ENCODE measurements at regions not wholly inside any gene's neighbourhood (a gene's known extent, or its start where the extent isn't known, plus 50 kb on each side); places are given as distances from the start of the nearest gene placed in this dataset.

DNA sequence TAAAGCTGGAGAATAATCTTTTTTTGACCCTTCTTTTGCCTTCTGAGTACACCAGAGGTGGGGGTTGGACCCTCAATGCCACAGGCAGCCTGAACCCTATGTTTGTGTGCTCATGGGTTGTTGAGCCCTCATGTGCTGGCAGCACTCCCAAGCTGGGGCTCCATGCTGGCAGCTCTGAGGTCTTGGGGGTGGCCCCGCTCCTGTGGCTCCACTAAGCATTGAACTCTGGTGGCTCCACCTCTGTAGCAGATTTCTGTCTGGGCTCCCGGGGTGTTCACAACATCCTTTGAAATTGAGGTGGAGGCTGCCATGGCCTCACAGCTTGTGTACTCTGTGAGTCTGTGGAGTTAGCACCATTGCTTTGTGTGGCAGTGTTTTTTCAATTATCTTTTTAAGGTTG, 557.4 kb upstream of the SEL1L start:
- no peak overlapping the region for H3K4me2 ChIP-seq
- no peak for ATAC-seq
- ChIA-PET CTCF (interaction anchor here (1.2 kb wide), 1 partner anchor 11 kb away, joined by 3 read pairs; no protein-coding TSS in a partner anchor), POLR2A (no interaction called here)
- TF ChIP-seq ZC3H11A (IDR thresholded peaks at IDR 0.05) (no peak), GATA3 (IDR thresholded peaks at IDR 0.05; ENCODE audit: borderline replicate concordance) (no peak), ZFP36 (IDR thresholded peaks at IDR 0.05; ENCODE audit: borderline replicate concordance, partially characterized antibody) (no peak), NPAS2 (CRISPR knock-in tag; IDR thresholded peaks at IDR 0.05; ENCODE audit: borderline replicate concordance) (no peak), TFCP2L1 (CRISPR knock-in tag; IDR thresholded peaks at IDR 0.05) (no peak), BHLHE40 (IDR thresholded peaks at IDR 0.05; ENCODE audit: low read depth, low read length) (no peak), MAFK (IDR thresholded peaks at IDR 0.05; ENCODE audit: partially characterized antibody) (no peak), HOXB5 (CRISPR knock-in tag; IDR thresholded peaks at IDR 0.05) (no peak), FOSL2 (IDR thresholded peaks at IDR 0.05) (no peak), FOSL2 (CRISPR knock-in tag; IDR thresholded peaks at IDR 0.05) (no peak), RCOR1 (IDR thresholded peaks at IDR 0.05; ENCODE audit: low read depth, low read length) (no peak), RFX5 (IDR thresholded peaks at IDR 0.05) (no peak), RNF2 (IDR thresholded peaks at IDR 0.05; ENCODE audit: borderline replicate concordance, low read depth) (no peak), POLR2AphosphoS2 (conservative IDR thresholded peaks at IDR 0.05; ENCODE audit: low read length) (no peak), CHD4 (IDR thresholded peaks at IDR 0.05; ENCODE audit: borderline replicate concordance) (no peak), ZSCAN20 (CRISPR knock-in tag; IDR thresholded peaks at IDR 0.05) (no peak), RARB (CRISPR knock-in tag; IDR thresholded peaks at IDR 0.05) (no peak), HDAC2 (IDR thresholded peaks at IDR 0.05) (no peak)
- TF ChIP-seq, protein P1, sequence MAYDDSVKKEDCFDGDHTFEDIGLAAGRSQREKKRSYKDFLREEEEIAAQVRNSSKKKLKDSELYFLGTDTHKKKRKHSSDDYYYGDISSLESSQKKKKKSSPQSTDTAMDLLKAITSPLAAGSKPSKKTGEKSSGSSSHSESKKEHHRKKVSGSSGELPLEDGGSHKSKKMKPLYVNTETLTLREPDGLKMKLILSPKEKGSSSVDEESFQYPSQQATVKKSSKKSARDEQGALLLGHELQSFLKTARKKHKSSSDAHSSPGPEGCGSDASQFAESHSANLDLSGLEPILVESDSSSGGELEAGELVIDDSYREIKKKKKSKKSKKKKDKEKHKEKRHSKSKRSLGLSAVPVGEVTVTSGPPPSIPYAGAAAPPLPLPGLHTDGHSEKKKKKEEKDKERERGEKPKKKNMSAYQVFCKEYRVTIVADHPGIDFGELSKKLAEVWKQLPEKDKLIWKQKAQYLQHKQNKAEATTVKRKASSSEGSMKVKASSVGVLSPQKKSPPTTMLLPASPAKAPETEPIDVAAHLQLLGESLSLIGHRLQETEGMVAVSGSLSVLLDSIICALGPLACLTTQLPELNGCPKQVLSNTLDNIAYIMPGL (CRISPR knock-in tag; IDR thresholded peaks at IDR 0.05; ENCODE audit: borderline replicate concordance), result no peak
- H3K4me1 ChIP-seq, result no peaks in the 10 kb centered on the region
- no peak overlapping the region for H3K4me3 ChIP-seq
- no peak for DNase-seq (ENCODE audit: low read depth in 1 of 2, low spot score in 1 of 2)
- 0% methylated on average over 2 of the region's 2 CpGs for WGBS (ENCODE audit: missing lambda C conversion rate)
- no peak for FAIRE-seq
- no peaks in the 10 kb centered on the region for H3K9me3 ChIP-seq
- H3K27ac ChIP-seq, result no peak overlapping the region

DNA sequence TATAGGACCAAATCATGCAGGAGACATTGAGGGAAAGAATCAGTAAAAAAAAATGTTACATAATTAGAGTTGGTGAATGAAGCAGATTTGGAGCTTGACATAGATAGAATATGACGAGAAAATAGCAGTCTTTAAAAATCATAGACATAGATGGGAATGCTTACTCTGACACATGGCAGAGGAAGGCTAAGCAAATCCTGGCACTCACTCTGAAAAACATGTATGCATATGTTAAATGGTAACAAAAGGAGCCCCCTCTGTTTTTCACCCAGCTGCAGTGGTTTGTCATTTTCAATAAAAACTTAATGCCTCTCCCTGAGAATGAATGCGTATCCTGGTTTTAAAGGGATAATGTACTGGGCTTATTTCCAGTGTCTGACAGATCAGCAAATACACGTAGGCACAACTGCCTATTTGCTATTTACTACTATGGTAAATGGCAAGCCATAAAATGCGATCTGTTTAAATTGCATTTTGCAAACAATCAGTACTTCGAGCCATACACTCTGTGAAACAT, 561.2 kb upstream of the SEL1L start:
- 19% methylated on average over 5 of the region's 5 CpGs for WGBS (ENCODE audit: missing lambda C conversion rate)
- H3K4me3 ChIP-seq, result no peak overlapping the region
- TF ChIP-seq, protein P2, sequence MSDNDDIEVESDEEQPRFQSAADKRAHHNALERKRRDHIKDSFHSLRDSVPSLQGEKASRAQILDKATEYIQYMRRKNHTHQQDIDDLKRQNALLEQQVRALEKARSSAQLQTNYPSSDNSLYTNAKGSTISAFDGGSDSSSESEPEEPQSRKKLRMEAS (IDR thresholded peaks at IDR 0.05), result no peak
- TF ChIP-seq PHF8 (IDR thresholded peaks at IDR 0.05; ENCODE audit: borderline replicate concordance, low read depth) (no peak), NPAS2 (CRISPR knock-in tag; IDR thresholded peaks at IDR 0.05; ENCODE audit: borderline replicate concordance) (no peak), FOSL2 (IDR thresholded peaks at IDR 0.05) (no peak), FOSL2 (CRISPR knock-in tag; IDR thresholded peaks at IDR 0.05) (no peak), JUN (IDR thresholded peaks at IDR 0.05) (no peak), HEYL (CRISPR knock-in tag; IDR thresholded peaks at IDR 0.05) (no peak), POLR2AphosphoS2 (conservative IDR thresholded peaks at IDR 0.05; ENCODE audit: low read length) (no peak), CTCF (IDR thresholded peaks at IDR 0.05) (no peak), NFE2L2 (conservative IDR thresholded peaks at IDR 0.05; ENCODE audit: low read length) (no peak), KDM5A (IDR thresholded peaks at IDR 0.05) (no peak)
- TF ChIP-seq, protein P3, sequence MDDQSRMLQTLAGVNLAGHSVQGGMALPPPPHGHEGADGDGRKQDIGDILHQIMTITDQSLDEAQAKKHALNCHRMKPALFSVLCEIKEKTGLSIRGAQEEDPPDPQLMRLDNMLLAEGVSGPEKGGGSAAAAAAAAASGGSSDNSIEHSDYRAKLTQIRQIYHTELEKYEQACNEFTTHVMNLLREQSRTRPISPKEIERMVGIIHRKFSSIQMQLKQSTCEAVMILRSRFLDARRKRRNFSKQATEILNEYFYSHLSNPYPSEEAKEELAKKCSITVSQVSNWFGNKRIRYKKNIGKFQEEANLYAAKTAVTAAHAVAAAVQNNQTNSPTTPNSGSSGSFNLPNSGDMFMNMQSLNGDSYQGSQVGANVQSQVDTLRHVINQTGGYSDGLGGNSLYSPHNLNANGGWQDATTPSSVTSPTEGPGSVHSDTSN (IDR thresholded peaks at IDR 0.05), result no peak
- TF ChIP-seq, protein P4, sequence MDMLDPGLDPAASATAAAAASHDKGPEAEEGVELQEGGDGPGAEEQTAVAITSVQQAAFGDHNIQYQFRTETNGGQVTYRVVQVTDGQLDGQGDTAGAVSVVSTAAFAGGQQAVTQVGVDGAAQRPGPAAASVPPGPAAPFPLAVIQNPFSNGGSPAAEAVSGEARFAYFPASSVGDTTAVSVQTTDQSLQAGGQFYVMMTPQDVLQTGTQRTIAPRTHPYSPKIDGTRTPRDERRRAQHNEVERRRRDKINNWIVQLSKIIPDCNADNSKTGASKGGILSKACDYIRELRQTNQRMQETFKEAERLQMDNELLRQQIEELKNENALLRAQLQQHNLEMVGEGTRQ (IDR thresholded peaks at IDR 0.05), result no peak
- TF ChIP-seq, protein P5, sequence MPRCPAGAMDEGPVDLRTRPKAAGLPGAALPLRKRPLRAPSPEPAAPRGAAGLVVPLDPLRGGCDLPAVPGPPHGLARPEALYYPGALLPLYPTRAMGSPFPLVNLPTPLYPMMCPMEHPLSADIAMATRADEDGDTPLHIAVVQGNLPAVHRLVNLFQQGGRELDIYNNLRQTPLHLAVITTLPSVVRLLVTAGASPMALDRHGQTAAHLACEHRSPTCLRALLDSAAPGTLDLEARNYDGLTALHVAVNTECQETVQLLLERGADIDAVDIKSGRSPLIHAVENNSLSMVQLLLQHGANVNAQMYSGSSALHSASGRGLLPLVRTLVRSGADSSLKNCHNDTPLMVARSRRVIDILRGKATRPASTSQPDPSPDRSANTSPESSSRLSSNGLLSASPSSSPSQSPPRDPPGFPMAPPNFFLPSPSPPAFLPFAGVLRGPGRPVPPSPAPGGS (IDR thresholded peaks at IDR 0.05), result no peak
- H3K4me2 ChIP-seq, result no peak overlapping the region
- POLR2A ChIA-PET, result no interaction called here
- no peaks in the 10 kb centered on the region for H3K9me3 ChIP-seq
- H3K4me1 ChIP-seq, result no peaks in the 10 kb centered on the region
- H3K27ac ChIP-seq, result no peak overlapping the region
- DNase-seq (ENCODE audit: low read depth in 1 of 2, low spot score in 1 of 2) (no peak), FAIRE-seq (no peak), ATAC-seq (no peak)
- CTCF ChIA-PET, result interaction anchor here (0.7 kb wide), 1 partner anchor 712 kb away, joined by 3 read pairs; no protein-coding TSS in a partner anchor
